NCI-H146 treated with DMSO at 0.1 percent for 48 hours (cell line): ENCODE measurements at regions not wholly inside any gene's neighbourhood (a gene's known extent, or its start where the extent isn't known, plus 50 kb on each side); places are given as distances from the start of the nearest gene placed in this dataset.
A peak's percentile ranks its signal among the peaks of the same experiment; 100 is the strongest.
"Not testable (repeated sequence)": the region's sequence is repeated elsewhere in the genome, so short reads cannot be mapped to it uniquely, and the experiment has no call there.

Experiments
- DNase-seq: peaks from one replicate; lab custom pipeline; 2025; ENCODE audit not compliant: unreplicated experiment; lab: John Stamatoyannopoulos, UW

- no peak for DNase-seq
Observed at GRCh38 chr10:114730291-114730690, 72.2 kb upstream of the ABLIM1 start.

- DNase-seq, result no peak
Observed at GRCh38 chr10:114732931-114733330, 74.9 kb upstream of the ABLIM1 start.

- DNase-seq, result no peak
Observed at GRCh38 chr10:114735946-114736345, 77.9 kb upstream of the ABLIM1 start.

GRCh38 chr10:114743521-114744231 lies 77.9 kb upstream of the FHIP2A start:
- DNase-seq, result no peak

GRCh38 chr10:114746531-114746930 lies 75.0 kb upstream of the FHIP2A start:
- DNase-seq, result no peak

- no peak for DNase-seq
Observed at GRCh38 chr10:114748241-114748640, 73.3 kb upstream of the FHIP2A start.

- no peak for DNase-seq
Observed at GRCh38 chr10:114749014-114749413, 72.6 kb upstream of the FHIP2A start.

- DNase-seq, result no peak
Observed at GRCh38 chr10:114749510-114749909, 72.1 kb upstream of the FHIP2A start.

GRCh38 chr10:114751856-114752255 lies 69.7 kb upstream of the FHIP2A start:
- no peak for DNase-seq

- DNase-seq, result not testable (repeated sequence)
Observed at GRCh38 chr10:114752570-114752969, 69.0 kb upstream of the FHIP2A start.

- no peak for DNase-seq
Observed at GRCh38 chr10:114753126-114753525, 68.5 kb upstream of the FHIP2A start.

- DNase-seq, result no peak
Observed at GRCh38 chr10:114754445-114755320, 66.9 kb upstream of the FHIP2A start.

GRCh38 chr10:114755537-114755936 lies 66.0 kb upstream of the FHIP2A start:
- DNase-seq, result peak; percentile 24

- no peak for DNase-seq
Observed at GRCh38 chr10:114758331-114758730, 63.2 kb upstream of the FHIP2A start.

GRCh38 chr10:114761205-114762193 lies 60.1 kb upstream of the FHIP2A start:
- DNase-seq, result no peak

- no peak for DNase-seq
Observed at GRCh38 chr10:114762811-114763210, 58.8 kb upstream of the FHIP2A start.

GRCh38 chr10:114764656-114765055 lies 56.9 kb upstream of the FHIP2A start:
- no peak for DNase-seq

GRCh38 chr10:114766470-114766869 lies 55.1 kb upstream of the FHIP2A start:
- no peak for DNase-seq

- DNase-seq, result peak; percentile 46
Observed at GRCh38 chr10:114767101-114767985, 54.2 kb upstream of the FHIP2A start.
